ENCODE measurements at regions not wholly inside any gene's neighbourhood (a gene's known extent, or its start where the extent isn't known, plus 50 kb on each side); places are given as distances from the start of the nearest gene placed in this dataset.

DNA sequence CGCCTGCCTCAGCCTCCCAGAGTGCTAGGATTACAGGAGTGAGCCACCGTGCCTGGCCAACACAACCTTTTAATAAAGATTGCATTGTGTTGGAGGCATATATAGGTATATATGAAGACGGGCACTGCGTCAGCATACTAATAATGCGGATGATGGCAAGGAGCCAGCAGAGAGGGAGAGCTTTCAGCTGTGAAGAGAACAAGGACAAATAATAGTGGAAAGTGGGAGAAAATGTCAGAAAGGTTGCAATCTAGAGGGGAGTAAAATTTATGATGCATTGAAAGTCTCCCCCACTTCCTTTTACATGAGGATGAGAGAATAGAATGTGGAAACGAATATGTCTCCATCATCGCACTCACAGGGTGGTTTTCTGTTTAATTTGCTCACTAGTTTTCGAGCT, 170.5 kb upstream of the TBL1XR1 start:
- TF ChIP-seq, protein P1, sequence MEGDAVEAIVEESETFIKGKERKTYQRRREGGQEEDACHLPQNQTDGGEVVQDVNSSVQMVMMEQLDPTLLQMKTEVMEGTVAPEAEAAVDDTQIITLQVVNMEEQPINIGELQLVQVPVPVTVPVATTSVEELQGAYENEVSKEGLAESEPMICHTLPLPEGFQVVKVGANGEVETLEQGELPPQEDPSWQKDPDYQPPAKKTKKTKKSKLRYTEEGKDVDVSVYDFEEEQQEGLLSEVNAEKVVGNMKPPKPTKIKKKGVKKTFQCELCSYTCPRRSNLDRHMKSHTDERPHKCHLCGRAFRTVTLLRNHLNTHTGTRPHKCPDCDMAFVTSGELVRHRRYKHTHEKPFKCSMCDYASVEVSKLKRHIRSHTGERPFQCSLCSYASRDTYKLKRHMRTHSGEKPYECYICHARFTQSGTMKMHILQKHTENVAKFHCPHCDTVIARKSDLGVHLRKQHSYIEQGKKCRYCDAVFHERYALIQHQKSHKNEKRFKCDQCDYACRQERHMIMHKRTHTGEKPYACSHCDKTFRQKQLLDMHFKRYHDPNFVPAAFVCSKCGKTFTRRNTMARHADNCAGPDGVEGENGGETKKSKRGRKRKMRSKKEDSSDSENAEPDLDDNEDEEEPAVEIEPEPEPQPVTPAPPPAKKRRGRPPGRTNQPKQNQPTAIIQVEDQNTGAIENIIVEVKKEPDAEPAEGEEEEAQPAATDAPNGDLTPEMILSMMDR (IDR thresholded peaks at IDR 0.05) = no peak
- TF ChIP-seq EP300 (IDR thresholded peaks at IDR 0.05) = no peak
- no peak for TF ChIP-seq POLR2AphosphoS5 (IDR thresholded peaks at IDR 0.05)
- no peak for TF ChIP-seq POLR2A (IDR thresholded peaks at IDR 0.05)
